ENCODE measurements at regions not wholly inside any gene's neighbourhood (a gene's known extent, or its start where the extent isn't known, plus 50 kb on each side); places are given as distances from the start of the nearest gene placed in this dataset.

GRCh38 chr19:56946159-56946558 is 105.6 kb upstream of the PEG3 start:
- POLR2A ChIA-PET (ENCODE audit: partially characterized antibody) = no interaction called here
- Histone ChIP-seq H3K27ac (ENCODE audit: low read depth, low read length) (no peak overlapping the region), H2BK15ac (ENCODE audit: low read length) (no peak overlapping the region), H4K91ac (replicated peaks; ENCODE audit: insufficient read length, low read length) (no peak overlapping the region), H3K4me3 (ENCODE audit: extremely low read depth in 1 of 4, insufficient read depth in 2 of 4, low read depth in 3 of 4, low read length in 4 of 4) (no peak overlapping the region), H3K9me3 (ENCODE audit: insufficient read depth in 2 of 2, low read depth in 1 of 2, low read length in 1 of 2) (peaks cover 51 to 83% of the 10 kb centered on the region in 2 experiments), H3K9ac (replicated peaks in 1 of 4; ENCODE audit: extremely low read depth in 1 of 4, low read depth in 3 of 4, low read length in 3 of 4) (no peak overlapping the region), H3K14ac (ENCODE audit: insufficient read length) (no peak overlapping the region), H2AK5ac (ENCODE audit: low read depth, low read length) (no peak overlapping the region), H3K18ac (ENCODE audit: extremely low read depth, low read length) (no peak overlapping the region), H4K5ac (ENCODE audit: insufficient read length, low read depth, low read length) (no peak overlapping the region), H3K4me1 (replicated peaks in 1 of 4; ENCODE audit: control insufficient read depth in 3 of 4, insufficient read depth in 4 of 4, low read length in 3 of 4) (no peaks in the 10 kb centered on the region), H3K23me2 (ENCODE audit: low read depth, low read length) (no peaks in the 10 kb centered on the region), H3K56ac (replicated peaks; ENCODE audit: insufficient read length, low read depth, low read length) (no peak overlapping the region), H3K4ac (replicated peaks; ENCODE audit: insufficient read length, low read depth, low read length) (no peak overlapping the region), H3K79me1 (ENCODE audit: low read depth, low read length) (no peaks in the 10 kb centered on the region), H3K4me2 (ENCODE audit: insufficient read depth in 1 of 2, low read depth in 2 of 2, low read length in 2 of 2) (no peak overlapping the region), H4K20me1 (replicated peaks in 1 of 2; ENCODE audit: control insufficient read depth in 1 of 2, insufficient read depth in 2 of 2, low read length in 2 of 2) (no peaks in the 10 kb centered on the region), H3K36me3 (ENCODE audit: control insufficient read depth in 2 of 4, insufficient read depth in 4 of 4, low read length in 3 of 4) (no peaks in the 10 kb centered on the region), H2BK5ac (ENCODE audit: low read depth, low read length) (no peak overlapping the region), H2BK12ac (ENCODE audit: low read depth, low read length) (no peak overlapping the region), H3K79me2 (ENCODE audit: control insufficient read depth in 1 of 2, insufficient read depth in 2 of 2, low read length in 2 of 2) (no peaks in the 10 kb centered on the region), H3K23ac (ENCODE audit: insufficient read length) (no peak overlapping the region), H2BK20ac (ENCODE audit: low read length) (no peak overlapping the region), H4K8ac (ENCODE audit: extremely low read depth, insufficient read depth, low read length) (no peak overlapping the region; the same call in 1 of the 2 replicates), H3K27me3 (replicated peaks in 1 of 4; ENCODE audit: control insufficient read depth in 3 of 4, extremely low read depth in 1 of 4, insufficient read depth in 3 of 4, low read length in 3 of 4) (no peaks in the 10 kb centered on the region), H2AFZ (ENCODE audit: low read length) (no peak overlapping the region), H2BK120ac (replicated peaks; ENCODE audit: low read depth, low read length) (no peak overlapping the region)
- no peak for FAIRE-seq
- CTCF ChIA-PET (ENCODE audit: partially characterized antibody) = no interaction called here
- 67% methylated on average over 6 of the region's 6 CpGs; no CpG with 5 or more reads in 1 of the 2 experiments for WGBS, 2 experiments (ENCODE audit: extremely low coverage in 1 of 2, insufficient coverage in 1 of 2, insufficient read length in 1 of 2, insufficient replicate concordance in 2 of 2, low coverage in 1 of 2, low lambda C conversion rate in 2 of 2, missing lambda C conversion rate in 1 of 2)
- DNase-seq (ENCODE audit: low read depth in 1 of 2, low spot score in 2 of 2) = no peak
- no peak for TF ChIP-seq ATF2 (IDR thresholded peaks at IDR 0.05; ENCODE audit: low read length)
- no peak for TF ChIP-seq TAF1 (IDR thresholded peaks at IDR 0.05; ENCODE audit: low read depth, low read length)
- no peak for TF ChIP-seq RNF2 (IDR thresholded peaks at IDR 0.05; ENCODE audit: borderline replicate concordance, low read depth, low read length, missing control alignments, poor library complexity, severe bottlenecking)
- TF ChIP-seq SIX5 (IDR thresholded peaks at IDR 0.05; ENCODE audit: low read depth, low read length) = no peak
- TF ChIP-seq FOSL1 (IDR thresholded peaks at IDR 0.05; ENCODE audit: insufficient read depth, low read depth, low read length) = no peak
- TF ChIP-seq CTCF (IDR thresholded peaks at IDR 0.05; ENCODE audit: control extremely low read depth in 1 of 3, insufficient read depth in 1 of 3, low read depth in 1 of 3, low read length in 3 of 3) = no peak
- no peak for TF ChIP-seq POU5F1 (IDR thresholded peaks at IDR 0.05; ENCODE audit: low read depth, low read length)
- no peak for TF ChIP-seq SRF (IDR thresholded peaks at IDR 0.05; ENCODE audit: low read depth, low read length)
- TF ChIP-seq SP1 (IDR thresholded peaks at IDR 0.05; ENCODE audit: low read depth, low read length) = no peak
- no peak for TF ChIP-seq CEBPB (IDR thresholded peaks at IDR 0.05; ENCODE audit: low read depth, low read length)
- no peak for TF ChIP-seq ZNF274 (IDR thresholded peaks at IDR 0.05; ENCODE audit: borderline replicate concordance, extremely low read depth, low read length)
